SK-N-SH (cell line): ENCODE measurements at regions not wholly inside any gene's neighbourhood (a gene's known extent, or its start where the extent isn't known, plus 50 kb on each side); places are given as distances from the start of the nearest gene placed in this dataset.

Experiments
- CTCF ChIP-seq: fragments of 200-600 bp; sonication (generic); IDR thresholded peaks from 2 replicates; pipeline ENCODE4 v1.6.1; 2017; ENCODE audit warnings: antibody characterized with exemption, mild to moderate bottlenecking, moderate library complexity
- EP300 ChIP-seq, 2 experiments: IDR thresholded peaks; 2 replicates each; pipeline versions ENCODE4 v1.4.0 to v1.6.1; 2012; ENCODE audit warnings: borderline replicate concordance in 1 of 2, low read depth in 1 of 2, low read length in 1 of 2
- FOXM1 ChIP-seq: IDR thresholded peaks from 2 replicates; pipeline ENCODE4 v1.4.0; 2012; ENCODE audit warnings: low read depth, mild to moderate bottlenecking
- MAX ChIP-seq: IDR thresholded peaks from 2 replicates; pipeline ENCODE4 v1.4.0; 2012; ENCODE audit warnings: low read depth
- POLR2AphosphoS5 ChIP-seq: IDR thresholded peaks from 2 replicates; pipeline ENCODE4 v1.6.1; 2012; ENCODE audit warnings: low read depth, low read length
- RAD21 ChIP-seq: IDR thresholded peaks from 2 replicates; pipeline ENCODE4 v1.6.1; 2012; ENCODE audit warnings: mild to moderate bottlenecking, low read length
- REST ChIP-seq: IDR thresholded peaks from 2 replicates; pipeline ENCODE4 v1.6.1; 2012; ENCODE audit warnings: mild to moderate bottlenecking, low read depth, low read length, moderate library complexity
- RFX5 ChIP-seq: IDR thresholded peaks from 2 replicates; pipeline ENCODE4 v1.6.1; 2012; ENCODE audit warnings: mild to moderate bottlenecking, improper control_type of control experiment, low read length

- TF ChIP-seq EP300 (IDR thresholded peaks at IDR 0.05; ENCODE audit: borderline replicate concordance in 1 of 2, low read depth in 1 of 2, low read length in 1 of 2) (no peak), MAX (no peak), POLR2AphosphoS5 (no peak), CTCF (no peak), RFX5 (no peak), FOXM1 (no peak), RAD21 (no peak), REST (no peak)
Measured at GRCh38 chr7:155878674-155879073, 66.4 kb upstream of the SHH start.
